Right lobe of liver (tissue), 6 donors: ENCODE measurements at regions not wholly inside any gene's neighbourhood (a gene's known extent, or its start where the extent isn't known, plus 50 kb on each side); places are given as distances from the start of the nearest gene placed in this dataset.

ENCODE experiments used
- ATAC-seq, 4 donors: fragments of 200-7000 bp; cut with Tn5 transposase; one replicate each; pipeline ENCODE4 v1.9.1; 2020; ENCODE audit warnings: mild to moderate bottlenecking in 4 of 4, moderate library complexity in 4 of 4
- DNase-seq, 3 donors: peaks; one replicate each; pipeline ENCODE4 v3.0.0-alpha.2; 2020
- H3K27ac ChIP-seq, 3 donors: fragments of 200-600 bp; one replicate each; pipeline ENCODE4 v1.8.0; 2022
- H3K27me3 ChIP-seq, 2 donors: fragments of 200-600 bp; one replicate each; pipeline ENCODE4 v1.8.0; 2022
- H3K36me3 ChIP-seq, 4 donors: fragments of 200-600 bp; sonication (generic) in 1 of 4; one replicate each; pipeline versions ENCODE4 v1.5.1 to v1.8.0; 2017 to 2022; ENCODE audit warnings: control low read depth in 1 of 4
- H3K4me1 ChIP-seq, 4 donors: fragments of 200-600 bp; sonication (generic) in 1 of 4; one replicate each; pipeline versions ENCODE4 v1.5.1 to v1.8.0; 2017 to 2022; ENCODE audit warnings: control low read depth in 1 of 4
- H3K4me3 ChIP-seq, 3 donors: fragments of 200-600 bp; one replicate each; pipeline ENCODE4 v1.8.0; 2022
- H3K9me3 ChIP-seq, 4 donors: fragments of 200-600 bp; sonication (generic) in 1 of 4; one replicate each; pipeline versions ENCODE4 v1.5.1 to v1.8.0; 2017 to 2022; ENCODE audit warnings: control low read depth in 1 of 4
- POLR2A ChIP-seq: fragments of 450-650 bp; IDR thresholded peaks from one replicate; pipeline ENCODE4 v1.6.1; 2017; ENCODE audit warnings: antibody characterized with exemption, mild to moderate bottlenecking
- WGBS: methylation state at CpG from one replicate; pipeline ENCODE4 v1.1.6; 2018; ENCODE audit warnings: low coverage, low lambda C conversion rate; ENCODE audit not compliant: insufficient coverage; ENCODE audit errors: missing lambda C conversion rate; 5-methylcytosine and 5-hydroxymethylcytosine counted together
- intact Hi-C, 2 donors: fragments of 100-400 bp; cut with DNase I; formaldehyde crosslinking; loops; one replicate each; pipeline versions ENCODE4 v1.11.2 to v1.14.1; 2022
- TF ChIP-seq, protein P1 (sequence below), 4 donors: fragments of 200-600 bp in 3 of 4; fragments of 450-650 bp in 1 of 4; IDR thresholded peaks; one replicate each; pipeline versions ENCODE4 v1.5.1 to v1.8.0; 2016 to 2022; ENCODE audit warnings: antibody characterized with exemption in 4 of 4, mild to moderate bottlenecking in 2 of 4
- donor health status: DM: no; HTN: yes; CAD: no.
- donor health status: DM: no; HTN: no; CAD: no.
- donor health status: DM: no; HTN: no; CAD: no.
- donor health status: DM: no; HTN: yes; CAD: no.
- donor health status: DM: no; HTN: yes; CAD: no.

DNA sequence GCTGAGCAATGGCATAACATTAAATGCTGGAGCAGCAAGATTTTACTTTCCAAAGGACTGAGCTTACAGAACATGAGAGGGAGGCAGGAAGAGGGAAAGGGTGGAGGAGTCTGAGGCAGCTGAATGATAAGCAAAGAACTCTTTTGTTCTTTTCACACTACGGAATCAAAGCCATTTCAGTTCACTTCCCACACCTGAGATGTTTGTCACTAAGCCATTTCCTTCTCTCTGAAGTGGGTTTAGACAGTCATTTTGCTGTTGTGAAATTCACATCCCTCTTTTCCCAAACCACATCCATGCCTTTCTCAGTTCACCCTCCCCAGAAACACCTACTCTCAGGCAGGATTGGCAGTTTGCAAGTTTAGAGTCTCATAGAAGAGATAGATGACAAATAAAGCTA is 267.9 kb downstream of the ADGRG6 start:
- H3K36me3 ChIP-seq: no peaks in the 10 kb centered on the region
- TF ChIP-seq, protein P1, sequence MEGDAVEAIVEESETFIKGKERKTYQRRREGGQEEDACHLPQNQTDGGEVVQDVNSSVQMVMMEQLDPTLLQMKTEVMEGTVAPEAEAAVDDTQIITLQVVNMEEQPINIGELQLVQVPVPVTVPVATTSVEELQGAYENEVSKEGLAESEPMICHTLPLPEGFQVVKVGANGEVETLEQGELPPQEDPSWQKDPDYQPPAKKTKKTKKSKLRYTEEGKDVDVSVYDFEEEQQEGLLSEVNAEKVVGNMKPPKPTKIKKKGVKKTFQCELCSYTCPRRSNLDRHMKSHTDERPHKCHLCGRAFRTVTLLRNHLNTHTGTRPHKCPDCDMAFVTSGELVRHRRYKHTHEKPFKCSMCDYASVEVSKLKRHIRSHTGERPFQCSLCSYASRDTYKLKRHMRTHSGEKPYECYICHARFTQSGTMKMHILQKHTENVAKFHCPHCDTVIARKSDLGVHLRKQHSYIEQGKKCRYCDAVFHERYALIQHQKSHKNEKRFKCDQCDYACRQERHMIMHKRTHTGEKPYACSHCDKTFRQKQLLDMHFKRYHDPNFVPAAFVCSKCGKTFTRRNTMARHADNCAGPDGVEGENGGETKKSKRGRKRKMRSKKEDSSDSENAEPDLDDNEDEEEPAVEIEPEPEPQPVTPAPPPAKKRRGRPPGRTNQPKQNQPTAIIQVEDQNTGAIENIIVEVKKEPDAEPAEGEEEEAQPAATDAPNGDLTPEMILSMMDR (IDR thresholded peaks at IDR 0.05): no peak
- TF ChIP-seq POLR2A: no peak
- H3K4me3 ChIP-seq: no peak overlapping the region
- DNase-seq (no peak), ATAC-seq (peak in 1 of 4 donors; percentile 12)
- H3K4me1 ChIP-seq: peaks cover 0 to 35% (median 0%) of the 10 kb centered on the region in 4 donors
- intact Hi-C loops: no loop called here
- H3K9me3 ChIP-seq: no peaks in the 10 kb centered on the region
- 55% methylated on average over 1 of the region's 1 CpG for WGBS
- H3K27me3 ChIP-seq: no peaks in the 10 kb centered on the region
- peak overlapping the region in 1 of 3 donors; percentile 9 for H3K27ac ChIP-seq

DNA sequence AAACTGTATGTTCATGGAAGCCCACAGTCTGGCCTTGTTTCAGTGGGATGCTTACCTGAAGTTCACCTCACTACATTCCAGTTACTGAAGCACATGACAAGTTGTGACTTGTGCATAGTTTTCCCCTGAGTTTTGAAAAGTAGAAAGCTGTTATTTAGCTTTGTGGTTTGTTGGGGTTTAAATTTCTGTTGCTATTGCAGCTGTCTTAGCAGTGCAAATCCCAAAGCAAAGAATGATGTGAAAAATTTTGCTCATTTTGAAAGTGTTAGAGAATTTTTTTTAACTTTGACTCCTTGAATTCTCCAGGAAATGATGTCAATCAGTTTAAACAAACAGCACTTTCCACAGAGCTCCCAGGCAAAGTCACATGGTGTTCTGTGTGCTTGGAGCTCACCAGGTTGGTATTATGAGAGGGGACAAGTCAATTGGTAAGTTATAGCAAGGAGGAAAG is 268.4 kb downstream of the ADGRG6 start:
- Histone ChIP-seq H3K4me3 (no peak overlapping the region), H3K27ac (peak overlapping the region in 1 of 3 donors; percentile 30), H3K4me1 (peaks cover 0 to 35% (median 0%) of the 10 kb centered on the region in 4 donors), H3K9me3 (no peaks in the 10 kb centered on the region), H3K36me3 (no peaks in the 10 kb centered on the region), H3K27me3 (no peaks in the 10 kb centered on the region)
- TF ChIP-seq POLR2A: no peak
- TF ChIP-seq, protein P1 (IDR thresholded peaks at IDR 0.05): no peak
- intact Hi-C loops: no loop called here
- ATAC-seq (peak; percentile 60 to 79 (median 62)), DNase-seq (peak in 1 of 3 donors; percentile 27)

DNA sequence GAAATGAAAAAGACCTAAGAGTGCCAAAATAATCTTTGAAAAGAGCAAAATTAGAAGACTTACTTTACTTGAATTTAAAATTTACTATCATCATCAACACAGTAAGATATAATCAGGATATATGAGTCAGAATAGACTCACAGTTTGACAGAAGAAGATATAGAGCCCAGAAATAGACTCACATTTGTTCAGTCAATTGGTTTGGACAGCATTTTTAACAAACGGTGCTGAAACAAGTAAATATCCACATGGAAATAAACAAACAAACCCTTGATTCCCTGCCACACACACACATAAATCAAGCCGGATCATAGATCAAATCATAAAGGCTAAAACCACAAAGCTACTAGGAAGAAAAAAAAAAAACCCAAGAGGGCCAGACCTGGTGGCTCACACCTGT is 291.1 kb downstream of the ADGRG6 start:
- no peaks in the 10 kb centered on the region for H3K9me3 ChIP-seq
- DNase-seq (no peak), ATAC-seq (no peak)
- H3K27me3 ChIP-seq: no peaks in the 10 kb centered on the region
- no peak overlapping the region for H3K4me3 ChIP-seq
- 30% methylated on average over 2 of the region's 2 CpGs for WGBS
- TF ChIP-seq POLR2A: no peak
- TF ChIP-seq, protein P1 (IDR thresholded peaks at IDR 0.05): no peak
- intact Hi-C loops: no loop called here
- no peak overlapping the region for H3K27ac ChIP-seq
- no peaks in the 10 kb centered on the region for H3K4me1 ChIP-seq
- H3K36me3 ChIP-seq: no peaks in the 10 kb centered on the region

DNA sequence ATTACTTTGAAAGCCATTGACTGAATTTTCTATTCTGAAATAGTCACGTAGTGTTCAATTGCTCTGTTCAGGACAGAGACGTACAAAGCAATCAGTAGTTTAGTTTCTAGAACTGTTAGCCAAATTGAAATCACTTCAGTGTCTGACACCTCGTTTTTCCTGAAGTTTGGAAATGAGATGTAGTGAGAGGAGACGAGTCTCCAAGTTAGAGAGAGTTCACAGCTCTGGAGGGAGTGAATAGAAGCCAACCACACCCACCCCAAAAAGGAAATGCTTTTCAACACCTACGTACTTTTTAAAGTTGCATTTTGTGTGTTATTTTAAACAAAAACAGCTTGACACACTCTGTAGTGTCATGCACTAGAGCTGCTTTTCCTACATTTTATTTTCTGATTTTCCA is 296.0 kb downstream of the ADGRG6 start:
- Histone ChIP-seq H3K9me3 (no peaks in the 10 kb centered on the region), H3K4me3 (no peak overlapping the region), H3K27me3 (no peaks in the 10 kb centered on the region), H3K27ac (no peak overlapping the region), H3K4me1 (no peaks in the 10 kb centered on the region), H3K36me3 (no peaks in the 10 kb centered on the region)
- TF ChIP-seq, protein P1 (IDR thresholded peaks at IDR 0.05): no peak
- TF ChIP-seq POLR2A: no peak
- no peak for ATAC-seq
- 38% methylated on average over 5 of the region's 5 CpGs for WGBS
- DNase-seq: no peak
- intact Hi-C loops: no loop called here

DNA sequence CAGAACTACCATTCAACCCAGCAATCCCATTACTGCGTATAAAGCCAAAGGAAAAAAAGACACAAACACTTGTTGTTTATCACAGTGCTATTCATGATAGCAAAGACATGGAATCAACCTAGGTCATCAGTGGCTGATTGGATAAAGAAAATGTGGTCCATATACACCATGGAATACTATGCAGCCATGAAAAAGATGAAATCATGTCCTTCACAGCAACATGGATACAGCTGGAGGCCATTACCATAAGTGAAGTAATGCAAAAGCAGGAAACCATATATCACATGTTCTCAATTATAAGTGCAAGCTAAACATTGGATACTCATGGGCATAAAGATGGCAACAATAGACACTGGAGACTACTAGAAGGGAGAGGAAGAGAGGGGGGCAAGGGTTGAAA is 299.6 kb downstream of the ADGRG6 start:
- intact Hi-C loops: no loop called here
- no peaks in the 10 kb centered on the region for H3K36me3 ChIP-seq
- no peak for TF ChIP-seq POLR2A
- TF ChIP-seq, protein P1 (IDR thresholded peaks at IDR 0.05): no peak
- H3K4me1 ChIP-seq: no peaks in the 10 kb centered on the region
- no peak overlapping the region for H3K4me3 ChIP-seq
- no peaks in the 10 kb centered on the region for H3K27me3 ChIP-seq
- ATAC-seq (no peak), DNase-seq (no peak)
- 95% methylated on average over 1 of the region's 1 CpG for WGBS
- H3K27ac ChIP-seq: no peak overlapping the region
- no peaks in the 10 kb centered on the region for H3K9me3 ChIP-seq
